Transverse colon (tissue), 4 donors: ENCODE measurements at regions not wholly inside any gene's neighbourhood (a gene's known extent, or its start where the extent isn't known, plus 50 kb on each side); places are given as distances from the start of the nearest gene placed in this dataset.

Source experiments
- DNase-seq: peaks from one replicate; pipeline ENCODE4 v3.0.0-alpha.2; 2019
- H3K27ac ChIP-seq, 4 donors: fragments of 200-600 bp; sonication (generic); 2 replicates each; pipeline ENCODE4 v1.5.1; 2016 to 2018; ENCODE audit warnings: inconsistent platforms in 4 of 4
- H3K27me3 ChIP-seq: fragments of 200-600 bp; sonication (generic); 2 replicates; pipeline ENCODE4 v1.5.1; 2017; ENCODE audit warnings: inconsistent platforms
- H3K36me3 ChIP-seq, 4 donors: fragments of 200-600 bp; sonication (generic); 2 replicates each; pipeline ENCODE4 v1.5.1; 2017 to 2019; ENCODE audit warnings: inconsistent platforms in 4 of 4
- H3K4me1 ChIP-seq, 4 donors: fragments of 200-600 bp; sonication (generic); 2 replicates each; pipeline ENCODE4 v1.5.1; 2017 to 2020; ENCODE audit warnings: inconsistent platforms in 4 of 4
- H3K4me3 ChIP-seq, 4 donors: fragments of 200-600 bp; sonication (generic); 1 replicate in 1 of 4; 2 replicates in 3 of 4; pipeline versions ENCODE4 v1.5.1 to v1.6.1; 2017 to 2019; ENCODE audit warnings: inconsistent platforms in 4 of 4
- H3K9me3 ChIP-seq, 2 donors: fragments of 200-600 bp; sonication (generic); 2 replicates each; pipeline ENCODE4 v1.5.1; 2017 to 2019; ENCODE audit warnings: inconsistent platforms in 2 of 2
- EP300 ChIP-seq: sonication (generic); formaldehyde crosslinking; IDR thresholded peaks from one replicate; pipeline ENCODE4 v1.6.1; 2017; ENCODE audit warnings: antibody characterized with exemption, low read depth
- POLR2A ChIP-seq: fragments of 450-650 bp; IDR thresholded peaks from one replicate; pipeline ENCODE4 v1.6.1; 2016; ENCODE audit warnings: antibody characterized with exemption, mild to moderate bottlenecking, moderate library complexity
- POLR2AphosphoS5 ChIP-seq, 3 donors: sonication (generic); formaldehyde crosslinking; IDR thresholded peaks; one replicate each; pipeline ENCODE4 v1.6.1; 2016; ENCODE audit warnings: antibody characterized with exemption in 3 of 3
- WGBS, 2 donors: methylation state at CpG; one replicate each; pipeline ENCODE4 v1.1.5; 2018; ENCODE audit warnings: low coverage in 1 of 2; 5-methylcytosine and 5-hydroxymethylcytosine counted together
- in situ Hi-C, 4 donors: fragments of 200-750 bp; cut with MboI; loops; one replicate each; pipeline versions ENCODE4 v1.15.0 to v1.15.1; 2017; ENCODE audit warnings: low sequenced_read_pairs in 3 of 4, low pct_ligation_motif_present in 1 of 4, low pct_unique_long_range_greater_than_20kb in 1 of 4
- intact Hi-C: fragments of 100-400 bp; cut with DNase I; formaldehyde crosslinking; loops from one replicate; pipeline ENCODE4 v1.15.1; 2023; ENCODE audit warnings: low total_unique reads
- TF ChIP-seq, protein P1 (sequence below), 5 experiments: fragments of 200-600 bp in 3 of 5; fragments of 450-650 bp in 2 of 5; sonication (generic) in 3 of 5; IDR thresholded peaks; 1 replicate in 2 of 5; 2 replicates in 3 of 5; pipeline ENCODE4 v1.5.1; 2016 to 2017; ENCODE audit warnings: antibody characterized with exemption in 5 of 5, inconsistent platforms in 3 of 5, mild to moderate bottlenecking in 2 of 5, moderate library complexity in 1 of 5

DNA sequence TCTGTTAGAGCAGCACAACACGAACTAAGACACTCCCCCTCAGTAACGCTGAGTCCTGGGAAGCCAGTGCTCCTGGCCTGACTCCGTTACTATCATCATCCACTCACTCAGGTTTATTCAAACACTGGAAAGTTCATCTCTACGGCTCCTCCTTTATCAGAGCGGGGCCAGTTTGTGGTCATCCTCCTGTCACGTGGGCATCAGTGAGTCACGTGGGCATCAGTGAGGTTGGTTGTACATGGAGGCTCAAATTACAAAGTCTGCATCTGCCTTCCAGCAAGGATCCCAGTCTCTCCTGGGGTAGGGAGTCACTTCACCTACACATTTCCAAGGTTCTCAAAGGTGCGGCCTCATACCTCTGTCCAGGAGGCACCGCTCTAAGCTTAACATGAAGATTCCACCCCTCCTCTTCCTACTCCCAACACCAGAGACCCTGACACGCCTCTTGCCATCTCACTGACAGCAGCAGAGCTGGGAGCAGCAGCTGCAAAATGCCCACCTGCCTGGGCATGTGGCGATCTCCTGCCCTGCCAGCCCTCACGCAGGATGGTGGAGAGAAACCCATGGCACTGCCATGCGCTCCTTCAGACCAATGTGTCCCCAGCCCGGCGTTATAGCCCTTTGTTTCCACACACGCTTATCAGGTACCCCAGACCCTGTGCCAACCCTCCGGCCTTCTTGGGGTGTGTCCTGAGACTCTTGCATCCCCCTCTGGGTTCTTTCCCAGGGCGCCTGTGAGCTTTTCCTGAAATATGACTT lies 99.2 kb upstream of the PTPRM start:
- in situ Hi-C loops: no loop called here
- Histone ChIP-seq H3K27ac (no peak overlapping the region), H3K4me3 (no peak overlapping the region), H3K4me1 (no peaks in the 10 kb centered on the region), H3K36me3 (no peaks in the 10 kb centered on the region), H3K27me3 (no peaks in the 10 kb centered on the region), H3K9me3 (no peaks in the 10 kb centered on the region)
- TF ChIP-seq POLR2A (no peak), POLR2AphosphoS5 (IDR thresholded peaks at IDR 0.05) (no peak), EP300 (no peak)
- TF ChIP-seq, protein P1, sequence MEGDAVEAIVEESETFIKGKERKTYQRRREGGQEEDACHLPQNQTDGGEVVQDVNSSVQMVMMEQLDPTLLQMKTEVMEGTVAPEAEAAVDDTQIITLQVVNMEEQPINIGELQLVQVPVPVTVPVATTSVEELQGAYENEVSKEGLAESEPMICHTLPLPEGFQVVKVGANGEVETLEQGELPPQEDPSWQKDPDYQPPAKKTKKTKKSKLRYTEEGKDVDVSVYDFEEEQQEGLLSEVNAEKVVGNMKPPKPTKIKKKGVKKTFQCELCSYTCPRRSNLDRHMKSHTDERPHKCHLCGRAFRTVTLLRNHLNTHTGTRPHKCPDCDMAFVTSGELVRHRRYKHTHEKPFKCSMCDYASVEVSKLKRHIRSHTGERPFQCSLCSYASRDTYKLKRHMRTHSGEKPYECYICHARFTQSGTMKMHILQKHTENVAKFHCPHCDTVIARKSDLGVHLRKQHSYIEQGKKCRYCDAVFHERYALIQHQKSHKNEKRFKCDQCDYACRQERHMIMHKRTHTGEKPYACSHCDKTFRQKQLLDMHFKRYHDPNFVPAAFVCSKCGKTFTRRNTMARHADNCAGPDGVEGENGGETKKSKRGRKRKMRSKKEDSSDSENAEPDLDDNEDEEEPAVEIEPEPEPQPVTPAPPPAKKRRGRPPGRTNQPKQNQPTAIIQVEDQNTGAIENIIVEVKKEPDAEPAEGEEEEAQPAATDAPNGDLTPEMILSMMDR (IDR thresholded peaks at IDR 0.05): no peak
- DNase-seq: no peak
- 71 to 80% methylated on average over 6 to 18 of the region's 18 CpGs for WGBS, 2 donors
- intact Hi-C loops: loop anchor here (5.0 kb wide), 1 partner anchor 99 kb away; the partner anchor contains the start of gene PTPRM

GRCh38 chr18:7470101-7470500 lies 97.0 kb upstream of the PTPRM start:
- in situ Hi-C loops: no loop called here
- H3K36me3 ChIP-seq: no peaks in the 10 kb centered on the region

DNA sequence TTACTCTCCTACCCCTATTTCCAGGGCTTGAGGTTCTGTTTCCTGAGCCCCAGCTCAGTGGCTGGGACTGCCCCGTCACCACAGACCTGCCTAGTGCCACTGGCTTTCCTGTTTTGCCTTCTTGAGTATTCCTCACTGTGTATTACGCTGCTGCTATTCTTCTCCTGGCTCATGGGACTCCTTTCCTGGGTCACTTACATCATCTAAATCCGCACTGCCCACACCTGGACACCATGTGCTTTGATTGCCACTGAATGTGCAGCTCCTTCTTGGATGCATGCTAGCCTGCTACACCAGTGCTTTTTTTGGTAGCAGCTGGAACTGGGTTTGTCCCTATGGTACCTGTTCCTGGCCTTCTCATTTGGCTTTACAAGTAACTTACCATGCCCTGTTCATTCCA lies 96.6 kb upstream of the PTPRM start:
- WGBS, 2 donors: 60 to 84% methylated on average over 1 to 3 of the region's 3 CpGs
- in situ Hi-C loops: no loop called here

More at GRCh38 chr18:7470101-7470500, 97.0 kb upstream of the PTPRM start:
- Histone ChIP-seq H3K9me3 (no peaks in the 10 kb centered on the region), H3K4me3 (no peak overlapping the region), H3K4me1 (no peaks in the 10 kb centered on the region), H3K27ac (no peak overlapping the region), H3K27me3 (no peaks in the 10 kb centered on the region)
- TF ChIP-seq POLR2A (no peak), EP300 (no peak), POLR2AphosphoS5 (IDR thresholded peaks at IDR 0.05) (no peak)
- TF ChIP-seq, protein P1 (IDR thresholded peaks at IDR 0.05): no peak
- 54% methylated on average over 5 of the region's 5 CpGs; no CpG with 5 or more reads in 1 of the 2 donors for WGBS, 2 donors
- intact Hi-C loops: no loop called here
- no peak for DNase-seq

DNA sequence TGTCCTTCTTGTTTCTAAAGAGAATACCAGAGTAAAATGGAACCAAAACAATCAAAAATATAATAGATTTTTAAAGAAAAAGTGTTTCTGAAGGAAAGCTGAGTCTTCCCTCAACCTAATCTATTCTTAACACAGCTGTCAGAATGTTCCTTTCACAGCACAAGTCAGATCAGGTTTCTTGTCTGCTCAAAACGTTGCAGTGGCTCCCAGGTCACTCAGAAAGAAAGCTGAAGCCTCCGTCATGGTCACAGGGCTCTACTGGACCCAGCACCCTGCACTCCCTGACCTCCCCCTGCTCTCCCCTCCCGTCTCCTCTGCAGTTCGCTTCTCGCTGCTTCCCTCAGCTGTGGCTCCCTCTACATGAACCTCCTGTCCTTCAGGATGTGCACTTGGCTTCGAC lies 90.7 kb upstream of the PTPRM start:
- intact Hi-C loops (no loop called here), in situ Hi-C loops (no loop called here)
- no peak overlapping the region for H3K27ac ChIP-seq
- no peak overlapping the region for H3K4me3 ChIP-seq
- peaks cover 0 to 3% (median 0%) of the 10 kb centered on the region in 4 donors for H3K4me1 ChIP-seq
- DNase-seq: no peak
- H3K27me3 ChIP-seq: no peaks in the 10 kb centered on the region
- TF ChIP-seq, protein P1 (IDR thresholded peaks at IDR 0.05): no peak
- TF ChIP-seq POLR2A: no peak
- TF ChIP-seq EP300: no peak
- no peak for TF ChIP-seq POLR2AphosphoS5 (IDR thresholded peaks at IDR 0.05)
- 46 to 68% methylated on average over 5 to 6 of the region's 6 CpGs for WGBS, 2 donors
- no peaks in the 10 kb centered on the region for H3K36me3 ChIP-seq
- H3K9me3 ChIP-seq: no peaks in the 10 kb centered on the region

More for the DNA sequence above, 96.6 kb upstream of the PTPRM start:
- TF ChIP-seq POLR2AphosphoS5 (IDR thresholded peaks at IDR 0.05): no peak
- TF ChIP-seq POLR2A: no peak
- TF ChIP-seq, protein P1 (IDR thresholded peaks at IDR 0.05): no peak
- TF ChIP-seq EP300: no peak
- intact Hi-C loops: no loop called here
- Histone ChIP-seq H3K4me3 (no peak overlapping the region), H3K27ac (no peak overlapping the region), H3K9me3 (no peaks in the 10 kb centered on the region), H3K4me1 (no peaks in the 10 kb centered on the region), H3K27me3 (no peaks in the 10 kb centered on the region), H3K36me3 (no peaks in the 10 kb centered on the region)
- DNase-seq: no peak
